ENCODE measurements at regions not wholly inside any gene's neighbourhood (a gene's known extent, or its start where the extent isn't known, plus 50 kb on each side); places are given as distances from the start of the nearest gene placed in this dataset.
"Not testable (repeated sequence)": the region's sequence is repeated elsewhere in the genome, so short reads cannot be mapped to it uniquely, and the experiment has no call there.

DNA sequence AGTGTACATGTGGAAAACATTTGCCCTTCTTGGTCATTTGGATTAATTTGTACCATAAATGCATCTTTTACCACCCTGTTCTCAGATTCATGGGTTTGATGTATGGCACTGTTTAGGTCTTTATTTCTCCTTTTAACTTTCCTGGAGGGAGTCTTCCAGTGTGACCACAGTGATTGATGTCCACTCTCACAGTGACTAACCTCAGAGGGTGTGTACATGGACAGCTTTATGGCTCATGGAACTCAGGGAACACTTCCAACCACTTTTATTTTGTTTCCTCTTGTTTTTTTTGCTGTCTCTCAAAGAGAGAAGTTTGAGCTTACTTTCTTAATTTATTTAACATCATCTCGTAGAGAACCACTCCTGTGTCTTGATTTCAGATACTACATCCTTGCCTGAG is 489.8 kb upstream of the CHD1 start:
- peak; percentile 36 for FAIRE-seq

DNA sequence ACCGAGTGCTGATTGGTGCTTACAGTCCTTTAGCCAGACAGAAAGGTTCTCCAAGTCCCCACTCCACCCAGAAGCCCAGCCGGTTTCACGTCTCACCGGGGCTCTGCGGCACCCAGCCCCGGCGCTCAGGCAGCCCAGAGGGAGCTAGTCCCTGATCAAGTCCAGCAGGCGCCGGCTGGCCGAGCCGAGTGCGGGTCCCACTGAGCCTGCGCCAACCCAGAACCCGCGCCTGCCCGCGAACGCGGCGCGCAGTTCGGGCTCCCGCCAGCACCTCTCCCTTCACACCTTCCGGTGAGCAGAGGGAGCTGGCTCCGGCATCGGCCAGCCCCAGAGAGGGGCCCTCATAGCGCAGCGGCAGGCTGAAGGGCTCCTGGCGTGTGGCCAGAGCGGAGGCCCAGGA is 481.6 kb upstream of the CHD1 start:
- H3K9ac ChIP-seq (replicated peaks in 1 of 4; ENCODE audit: extremely low read depth in 1 of 4, low read depth in 3 of 4, low read length in 3 of 4); H2BK5ac ChIP-seq (ENCODE audit: low read depth, low read length); H3K79me1 ChIP-seq (ENCODE audit: low read depth, low read length); POLR2A ChIA-PET (ENCODE audit: partially characterized antibody); H3K9me3 ChIP-seq (ENCODE audit: insufficient read depth in 2 of 2, low read depth in 1 of 2, low read length in 1 of 2); H4K20me1 ChIP-seq (replicated peaks in 1 of 2; ENCODE audit: control insufficient read depth in 1 of 2, insufficient read depth in 2 of 2, low read length in 2 of 2); H2BK12ac ChIP-seq (ENCODE audit: low read depth, low read length); CTCF ChIA-PET (ENCODE audit: partially characterized antibody); H3K4ac ChIP-seq (replicated peaks; ENCODE audit: insufficient read length, low read depth, low read length); H3K4me2 ChIP-seq (ENCODE audit: insufficient read depth in 1 of 2, low read depth in 2 of 2, low read length in 2 of 2); H3K27me3 ChIP-seq (replicated peaks in 1 of 4; ENCODE audit: control insufficient read depth in 3 of 4, extremely low read depth in 1 of 4, insufficient read depth in 3 of 4, low read length in 3 of 4); H3K36me3 ChIP-seq (ENCODE audit: control insufficient read depth in 2 of 4, insufficient read depth in 4 of 4, low read length in 3 of 4); H3K23me2 ChIP-seq (ENCODE audit: low read depth, low read length); H3K14ac ChIP-seq (ENCODE audit: insufficient read length); H2AFZ ChIP-seq (ENCODE audit: low read length); H3K18ac ChIP-seq (ENCODE audit: extremely low read depth, low read length); FAIRE-seq; H3K4me1 ChIP-seq (replicated peaks in 1 of 4; ENCODE audit: control insufficient read depth in 3 of 4, insufficient read depth in 4 of 4, low read length in 3 of 4); H2BK20ac ChIP-seq (ENCODE audit: low read length); H3K56ac ChIP-seq (replicated peaks; ENCODE audit: insufficient read length, low read depth, low read length); H4K91ac ChIP-seq (replicated peaks; ENCODE audit: insufficient read length, low read length); H3K79me2 ChIP-seq (ENCODE audit: control insufficient read depth in 1 of 2, insufficient read depth in 2 of 2, low read length in 2 of 2); H3K4me3 ChIP-seq (ENCODE audit: extremely low read depth in 1 of 4, insufficient read depth in 2 of 4, low read depth in 3 of 4, low read length in 4 of 4); H4K8ac ChIP-seq (ENCODE audit: extremely low read depth, insufficient read depth, low read length); H2BK120ac ChIP-seq (replicated peaks; ENCODE audit: low read depth, low read length); H2BK15ac ChIP-seq (ENCODE audit: low read length); H3K27ac ChIP-seq (ENCODE audit: low read depth, low read length); H3K23ac ChIP-seq (ENCODE audit: insufficient read length); H4K5ac ChIP-seq (ENCODE audit: insufficient read length, low read depth, low read length); H2AK5ac ChIP-seq (ENCODE audit: low read depth, low read length): not testable (repeated sequence)
- WGBS, 2 experiments (ENCODE audit: extremely low coverage in 1 of 2, insufficient coverage in 1 of 2, insufficient read length in 1 of 2, insufficient replicate concordance in 2 of 2, low coverage in 1 of 2, low lambda C conversion rate in 2 of 2, missing lambda C conversion rate in 1 of 2): 99% methylated on average over 22 of the region's 30 CpGs; no CpG with 5 or more reads in 1 of the 2 experiments
- peak in 1 of 2 experiments; percentile 45 for DNase-seq (ENCODE audit: low read depth in 1 of 2, low spot score in 2 of 2)

More for the DNA sequence above, 489.8 kb upstream of the CHD1 start:
- POLR2A ChIA-PET (ENCODE audit: partially characterized antibody); H2BK120ac ChIP-seq (replicated peaks; ENCODE audit: low read depth, low read length); H3K4me2 ChIP-seq (ENCODE audit: insufficient read depth in 1 of 2, low read depth in 2 of 2, low read length in 2 of 2); H4K8ac ChIP-seq (ENCODE audit: extremely low read depth, insufficient read depth, low read length); H2BK20ac ChIP-seq (ENCODE audit: low read length); CTCF ChIA-PET (ENCODE audit: partially characterized antibody); H3K27ac ChIP-seq (ENCODE audit: low read depth, low read length); H3K36me3 ChIP-seq (ENCODE audit: control insufficient read depth in 2 of 4, insufficient read depth in 4 of 4, low read length in 3 of 4); H3K14ac ChIP-seq (ENCODE audit: insufficient read length); H3K4me1 ChIP-seq (replicated peaks in 1 of 4; ENCODE audit: control insufficient read depth in 3 of 4, insufficient read depth in 4 of 4, low read length in 3 of 4); H4K91ac ChIP-seq (replicated peaks; ENCODE audit: insufficient read length, low read length); H2AK5ac ChIP-seq (ENCODE audit: low read depth, low read length); DNase-seq (ENCODE audit: low read depth in 1 of 2, low spot score in 2 of 2); H4K5ac ChIP-seq (ENCODE audit: insufficient read length, low read depth, low read length); H4K20me1 ChIP-seq (replicated peaks in 1 of 2; ENCODE audit: control insufficient read depth in 1 of 2, insufficient read depth in 2 of 2, low read length in 2 of 2); H2AFZ ChIP-seq (ENCODE audit: low read length); H2BK5ac ChIP-seq (ENCODE audit: low read depth, low read length); H3K79me1 ChIP-seq (ENCODE audit: low read depth, low read length); H3K9ac ChIP-seq (replicated peaks in 1 of 4; ENCODE audit: extremely low read depth in 1 of 4, low read depth in 3 of 4, low read length in 3 of 4); H2BK15ac ChIP-seq (ENCODE audit: low read length); H3K79me2 ChIP-seq (ENCODE audit: control insufficient read depth in 1 of 2, insufficient read depth in 2 of 2, low read length in 2 of 2); H2BK12ac ChIP-seq (ENCODE audit: low read depth, low read length); H3K4ac ChIP-seq (replicated peaks; ENCODE audit: insufficient read length, low read depth, low read length); H3K23me2 ChIP-seq (ENCODE audit: low read depth, low read length); H3K27me3 ChIP-seq (replicated peaks in 1 of 4; ENCODE audit: control insufficient read depth in 3 of 4, extremely low read depth in 1 of 4, insufficient read depth in 3 of 4, low read length in 3 of 4); H3K56ac ChIP-seq (replicated peaks; ENCODE audit: insufficient read length, low read depth, low read length); H3K4me3 ChIP-seq (ENCODE audit: extremely low read depth in 1 of 4, insufficient read depth in 2 of 4, low read depth in 3 of 4, low read length in 4 of 4); H3K18ac ChIP-seq (ENCODE audit: extremely low read depth, low read length); H3K9me3 ChIP-seq (ENCODE audit: insufficient read depth in 2 of 2, low read depth in 1 of 2, low read length in 1 of 2); H3K23ac ChIP-seq (ENCODE audit: insufficient read length): not testable (repeated sequence)
- 100% methylated on average over 1 of the region's 1 CpG; no CpG with 5 or more reads in 1 of the 2 experiments for WGBS, 2 experiments (ENCODE audit: extremely low coverage in 1 of 2, insufficient coverage in 1 of 2, insufficient read length in 1 of 2, insufficient replicate concordance in 2 of 2, low coverage in 1 of 2, low lambda C conversion rate in 2 of 2, missing lambda C conversion rate in 1 of 2)

Measured in H1 (cell line).